IMR-90 (cell line): ENCODE measurements at regions not wholly inside any gene's neighbourhood (a gene's known extent, or its start where the extent isn't known, plus 50 kb on each side); places are given as distances from the start of the nearest gene placed in this dataset.

Experiments
- ATAC-seq: fragments of 200-7000 bp; cut with Tn5 transposase; 2 replicates; pipeline ENCODE4 v1.9.1; 2020; ENCODE audit warnings: low read depth, mild to moderate bottlenecking, moderate library complexity
- BruUV-seq: library from RNA; stranded (reverse); fragments of 400-500 nt; replicated peaks from 2 replicates; lab custom pipeline; 2021; lab: Mats Ljungman, UMichigan
- CTCF ChIA-PET: fragments of 300-600 bp; formaldehyde crosslinking; extraction: SDS; loops from one replicate; lab custom pipeline; 2021; ENCODE audit warnings: antibody characterized with exemption; lab: Yijun Ruan, JAX
- POLR2A ChIA-PET: fragments of 300-600 bp; sonication (Branson Sonifier 250); formaldehyde crosslinking; loops from one replicate; lab custom pipeline; 2022; ENCODE audit warnings: antibody characterized with exemption; ENCODE audit not compliant: unreplicated experiment; lab: Charles Lee
- DNase-seq: peaks from one replicate; pipeline ENCODE4 v3.0.0; 2013
- H2AFZ ChIP-seq: replicated peaks from 2 replicates; pipeline ENCODE3; 2013; ENCODE audit warnings: low read length, mild to moderate bottlenecking; ENCODE audit not compliant: poor library complexity
- H2AK5ac ChIP-seq: 2 replicates; pipeline ENCODE4 v1.6.1; 2013; ENCODE audit warnings: low read depth, low read length, inconsistent platforms
- H2AK9ac ChIP-seq: replicated peaks from 2 replicates; pipeline ENCODE3; 2013; ENCODE audit warnings: mild to moderate bottlenecking, low read depth, low read length, moderate library complexity; ENCODE audit not compliant: poor library complexity
- H2BK120ac ChIP-seq: 2 replicates; pipeline ENCODE4 v1.6.1; 2013; ENCODE audit warnings: low read depth, low read length, inconsistent platforms
- H2BK15ac ChIP-seq: 3 replicates; pipeline ENCODE4 v1.6.1; 2013; ENCODE audit warnings: low read depth, low read length, inconsistent platforms
- H2BK20ac ChIP-seq: 2 replicates; pipeline ENCODE4 v1.6.1; 2013; ENCODE audit warnings: low read depth, mild to moderate bottlenecking, inconsistent platforms, low read length, moderate library complexity
- H2BK5ac ChIP-seq: 2 replicates; pipeline ENCODE4 v1.6.1; 2013; ENCODE audit warnings: mild to moderate bottlenecking, low read depth, low read length, inconsistent platforms; ENCODE audit not compliant: poor library complexity, severe bottlenecking
- H3K14ac ChIP-seq: replicated peaks from 2 replicates; pipeline ENCODE4 v1.6.1; 2013; ENCODE audit warnings: low read depth, low read length, inconsistent platforms
- H3K18ac ChIP-seq: 2 replicates; pipeline ENCODE4 v1.6.1; 2013; ENCODE audit warnings: low read depth, low read length, control low read depth
- H3K23ac ChIP-seq: 2 replicates; pipeline ENCODE4 v1.6.1; 2013; ENCODE audit warnings: low read depth, low read length, inconsistent platforms
- H3K27ac ChIP-seq: 2 replicates; pipeline ENCODE4 v1.5.1; 2013; ENCODE audit warnings: mild to moderate bottlenecking, control low read depth, low read length; ENCODE audit not compliant: insufficient read depth
- H3K27me3 ChIP-seq: 2 replicates; pipeline ENCODE4 v1.6.1; 2013; ENCODE audit warnings: low read length; ENCODE audit not compliant: control insufficient read depth, insufficient read depth
- H3K36me3 ChIP-seq: 2 replicates; pipeline ENCODE4 v1.6.1; 2013; ENCODE audit warnings: low read length, mixed read lengths; ENCODE audit not compliant: control insufficient read depth, insufficient read depth
- H3K4ac ChIP-seq: 2 replicates; pipeline ENCODE4 v1.6.1; 2013; ENCODE audit warnings: low read depth, low read length, inconsistent platforms
- H3K4me1 ChIP-seq: 2 replicates; pipeline ENCODE4 v1.6.1; 2013; ENCODE audit warnings: low read length, mixed read lengths; ENCODE audit not compliant: control insufficient read depth, insufficient read depth
- H3K4me2 ChIP-seq: 2 replicates; pipeline ENCODE4 v1.6.1; 2013; ENCODE audit warnings: low read depth, mild to moderate bottlenecking, control low read depth, low read length, moderate library complexity
- H3K4me3 ChIP-seq: 2 replicates; pipeline ENCODE4 v1.5.1; 2013; ENCODE audit warnings: low read depth, mild to moderate bottlenecking, control low read depth, low read length, moderate library complexity; ENCODE audit not compliant: insufficient read depth
- H3K56ac ChIP-seq: 2 replicates; pipeline ENCODE4 v1.6.1; 2013; ENCODE audit warnings: low read length, inconsistent platforms; ENCODE audit not compliant: insufficient read depth; ENCODE audit errors: extremely low read depth
- H3K79me1 ChIP-seq, 2 experiments: 2 replicates each; pipeline ENCODE4 v1.6.1; 2013; ENCODE audit warnings: low read length in 2 of 2, inconsistent platforms in 1 of 2, low read depth in 1 of 2
- H3K9ac ChIP-seq: 2 replicates; pipeline ENCODE4 v1.6.1; 2013; ENCODE audit warnings: low read depth, low read length, control low read depth
- H3K9me1 ChIP-seq: 2 replicates; pipeline ENCODE4 v1.6.1; 2013; ENCODE audit warnings: low read length, inconsistent platforms; ENCODE audit not compliant: insufficient read depth
- H3K9me3 ChIP-seq: 2 replicates; pipeline ENCODE4 v1.6.1; 2013; ENCODE audit warnings: low read length; ENCODE audit not compliant: control insufficient read depth, insufficient read depth
- H4K20me1 ChIP-seq: 2 replicates; pipeline ENCODE4 v1.6.1; 2013; ENCODE audit warnings: low read length, inconsistent platforms; ENCODE audit not compliant: insufficient read depth
- H4K5ac ChIP-seq: 2 replicates; pipeline ENCODE4 v1.6.1; 2013; ENCODE audit warnings: mild to moderate bottlenecking, low read depth, low read length, control low read depth
- H4K8ac ChIP-seq, 2 experiments: 2 replicates each; pipeline ENCODE4 v1.6.1; 2013; ENCODE audit warnings: low read depth in 2 of 2, low read length in 2 of 2, control low read depth in 1 of 2, inconsistent platforms in 1 of 2
- H4K91ac ChIP-seq: 2 replicates; pipeline ENCODE4 v1.6.1; 2013; ENCODE audit warnings: low read depth, low read length, inconsistent platforms; ENCODE audit not compliant: insufficient read depth
- BHLHE40 ChIP-seq: fragments of 150-350 bp; IDR thresholded peaks from 2 replicates; pipeline ENCODE4 v1.6.1; 2016; ENCODE audit warnings: mild to moderate bottlenecking, low read depth, low read length
- CEBPB ChIP-seq: IDR thresholded peaks from 2 replicates; pipeline ENCODE4 v1.6.1; 2012; ENCODE audit warnings: low read depth, low read length, improper control_type of control experiment
- CHD1 ChIP-seq: IDR thresholded peaks from 2 replicates; pipeline ENCODE4 v1.6.1; 2012; ENCODE audit warnings: low read depth, low read length, improper control_type of control experiment
- CTCF ChIP-seq: conservative IDR thresholded peaks from 2 replicates; pipeline ENCODE4 v1.5.1; 2012; ENCODE audit warnings: mild to moderate bottlenecking, low read depth, low read length, improper control_type of control experiment
- ELK1 ChIP-seq: fragments of 150-350 bp; IDR thresholded peaks from 2 replicates; pipeline ENCODE4 v1.6.1; 2016; ENCODE audit warnings: low read depth, mild to moderate bottlenecking, low read length, moderate library complexity, borderline replicate concordance
- FOS ChIP-seq: fragments of 150-350 bp; IDR thresholded peaks from 2 replicates; pipeline ENCODE4 v1.6.1; 2016; ENCODE audit warnings: low read depth, low read length
- MAFK ChIP-seq: IDR thresholded peaks from 2 replicates; pipeline ENCODE4 v1.6.1; 2012; ENCODE audit warnings: low read depth, low read length, improper control_type of control experiment
- MXI1 ChIP-seq: IDR thresholded peaks from 2 replicates; pipeline ENCODE4 v1.6.1; 2012; ENCODE audit warnings: low read depth, mild to moderate bottlenecking, low read length, moderate library complexity, borderline replicate concordance
- POLR2A ChIP-seq: IDR thresholded peaks from 2 replicates; pipeline ENCODE4 v1.6.1; 2012; ENCODE audit warnings: mild to moderate bottlenecking, low read depth, low read length
- RAD21 ChIP-seq: IDR thresholded peaks from 2 replicates; pipeline ENCODE4 v1.6.1; 2012; ENCODE audit warnings: low read length, improper control_type of control experiment
- RCOR1 ChIP-seq: IDR thresholded peaks from 2 replicates; pipeline ENCODE4 v1.6.1; 2012; ENCODE audit warnings: mild to moderate bottlenecking, low read length, improper control_type of control experiment; ENCODE audit not compliant: insufficient replicate concordance
- RFX5 ChIP-seq: IDR thresholded peaks from 2 replicates; pipeline ENCODE4 v1.8.0; 2012; ENCODE audit warnings: low read depth, mild to moderate bottlenecking, low read length, moderate library complexity
- SMC3 ChIP-seq: fragments of 150-350 bp; IDR thresholded peaks from 2 replicates; pipeline ENCODE4 v1.6.1; 2016; ENCODE audit warnings: low read depth, mild to moderate bottlenecking, antibody characterized with exemption, low read length, moderate library complexity
- USF2 ChIP-seq: fragments of 150-350 bp; IDR thresholded peaks from 2 replicates; pipeline ENCODE4 v1.6.1; 2017; ENCODE audit warnings: mild to moderate bottlenecking, antibody characterized with exemption, low read length, low read depth
- WGBS, 2 experiments: methylation state at CpG; one replicate each; pipeline versions ENCODE4 v1.1.5 to v1.1.7; 2013; ENCODE audit warnings: missing lambda C conversion rate in 2 of 2; ENCODE audit not compliant: insufficient read length in 1 of 2; ENCODE audit errors: extremely low coverage in 2 of 2; 5-methylcytosine and 5-hydroxymethylcytosine counted together
- dilution Hi-C: fragments of 300-500 bp; cut with HindIII; formaldehyde crosslinking; loops from one replicate; pipeline ENCODE4 v1.14.3; 2018; ENCODE audit warnings: low sequenced_read_pairs; ENCODE audit not compliant: unreplicated experiment
- in situ Hi-C: fragments of 300-500 bp; cut with MboI; formaldehyde crosslinking; loops from 3 replicates; pipeline ENCODE4 v1.14.3; 2019; ENCODE audit warnings: low sequenced_read_pairs, inconsistent platforms, mixed read lengths
- intact Hi-C: fragments of 100-400 bp; cut with micrococcal nuclease; formaldehyde crosslinking; loops from 2 replicates; pipeline ENCODE4 v1.10.0; 2022

GRCh38 chr2:75416420-75417342, 144.1 kb downstream of the EVA1A start:
- no peak overlapping the region for H2AK5ac ChIP-seq
- no peak overlapping the region for H2BK20ac ChIP-seq
- H4K8ac ChIP-seq, result no peak overlapping the region
- POLR2A ChIA-PET, result interaction anchor here (0.6 kb wide), 1 partner anchor 145 kb away, joined by 9 read pairs; no protein-coding TSS in a partner anchor
- H4K91ac ChIP-seq, result no peak overlapping the region
- H3K27ac ChIP-seq, result no peak overlapping the region
- no peak overlapping the region for H4K5ac ChIP-seq
- H4K20me1 ChIP-seq, result no peaks in the 10 kb centered on the region
- intact Hi-C loops (loop anchor here (5.0 kb wide), 2 partner anchors 51 to 54 kb away; no protein-coding TSS in a partner anchor), in situ Hi-C loops (loop anchor here (25.0 kb wide), 1 partner anchor 729 kb away; no protein-coding TSS in a partner anchor), dilution Hi-C loops (no loop called here)
- BruUV-seq, result no TSS peak
- no peak overlapping the region for H2BK120ac ChIP-seq
- H3K4me3 ChIP-seq, result no peak overlapping the region
- no peak overlapping the region for H3K56ac ChIP-seq
- no peak overlapping the region for H2AFZ ChIP-seq
- H3K36me3 ChIP-seq, result no peaks in the 10 kb centered on the region
- H3K23ac ChIP-seq, result no peak overlapping the region
- DNase-seq (no peak), ATAC-seq (no peak)
- WGBS, 2 experiments, result no CpG with 5 or more reads among the region's 5 CpGs
- no peaks in the 10 kb centered on the region for H3K4me1 ChIP-seq
- CTCF ChIA-PET, result interaction anchor here (0.6 kb wide), 1 partner anchor 789 kb away, joined by 3 read pairs; no protein-coding TSS in a partner anchor
- H3K27me3 ChIP-seq, result peaks cover 40% of the 10 kb centered on the region
- H3K9me1 ChIP-seq, result no peaks in the 10 kb centered on the region
- no peak overlapping the region for H3K4me2 ChIP-seq
- H3K9me3 ChIP-seq, result no peaks in the 10 kb centered on the region
- H2BK5ac ChIP-seq, result no peak overlapping the region
- no peak overlapping the region for H3K18ac ChIP-seq
- no peak overlapping the region for H3K9ac ChIP-seq
- H3K79me1 ChIP-seq, result no peaks in the 10 kb centered on the region
- no peak overlapping the region for H3K4ac ChIP-seq
- no peak overlapping the region for H2BK15ac ChIP-seq
- no peak overlapping the region for H2AK9ac ChIP-seq
- H3K14ac ChIP-seq, result no peak overlapping the region
- TF ChIP-seq RAD21 (no peak), MAFK (no peak), ELK1 (no peak), CHD1 (no peak), RFX5 (no peak), POLR2A (no peak), BHLHE40 (no peak), SMC3 (no peak), MXI1 (no peak), FOS (no peak), USF2 (no peak), CTCF (no peak), RCOR1 (no peak), CEBPB (no peak)
